ENCODE measurements at regions not wholly inside any gene's neighbourhood (a gene's known extent, or its start where the extent isn't known, plus 50 kb on each side); places are given as distances from the start of the nearest gene placed in this dataset.

DNA sequence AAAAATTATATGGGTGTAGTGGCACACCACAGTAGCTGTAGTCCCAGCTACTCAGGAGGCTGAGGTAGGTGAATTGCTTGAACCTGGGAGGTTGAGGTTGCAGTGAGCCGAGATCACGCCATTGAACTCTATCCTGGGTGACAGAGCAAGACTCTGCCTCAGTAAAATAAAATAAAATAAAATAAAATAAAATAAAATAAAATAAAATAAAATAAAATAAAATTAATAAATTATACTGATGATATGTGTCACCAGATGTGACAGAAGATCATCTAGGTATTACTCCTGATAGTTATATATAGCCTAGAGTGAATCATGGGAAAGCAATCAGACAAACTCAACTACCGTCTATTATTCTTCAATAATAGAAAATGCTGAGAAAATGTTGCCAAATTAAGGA is 972.5 kb downstream of the MRPL39 start:
- TF ChIP-seq ZNF544 (tag by site-specific recombination; IDR thresholded peaks at IDR 0.05) (no peak), ZNF623 (tag by site-specific recombination; IDR thresholded peaks at IDR 0.05) (no peak), ZNF658 (tag by site-specific recombination; IDR thresholded peaks at IDR 0.05) (no peak), ZNF501 (tag by site-specific recombination; IDR thresholded peaks at IDR 0.05) (no peak), ZNF510 (tag by site-specific recombination; IDR thresholded peaks at IDR 0.05; ENCODE audit: insufficient replicate concordance) (no peak), GLI4 (tag by site-specific recombination; IDR thresholded peaks at IDR 0.05) (no peak), TCF7L2 (IDR thresholded peaks at IDR 0.05; ENCODE audit: borderline replicate concordance, low read depth, low read length) (no peak), KLF9 (tag by site-specific recombination; IDR thresholded peaks at IDR 0.05; ENCODE audit: low read depth) (no peak), ZNF155 (tag by site-specific recombination; IDR thresholded peaks at IDR 0.05) (no peak), FEZF1 (tag by site-specific recombination; IDR thresholded peaks at IDR 0.05) (no peak), ZNF791 (tag by site-specific recombination; IDR thresholded peaks at IDR 0.05) (no peak), ZNF426 (tag by site-specific recombination; IDR thresholded peaks at IDR 0.05) (no peak), ZNF174 (tag by site-specific recombination; IDR thresholded peaks at IDR 0.05) (no peak)
- TF ChIP-seq, protein P1, sequence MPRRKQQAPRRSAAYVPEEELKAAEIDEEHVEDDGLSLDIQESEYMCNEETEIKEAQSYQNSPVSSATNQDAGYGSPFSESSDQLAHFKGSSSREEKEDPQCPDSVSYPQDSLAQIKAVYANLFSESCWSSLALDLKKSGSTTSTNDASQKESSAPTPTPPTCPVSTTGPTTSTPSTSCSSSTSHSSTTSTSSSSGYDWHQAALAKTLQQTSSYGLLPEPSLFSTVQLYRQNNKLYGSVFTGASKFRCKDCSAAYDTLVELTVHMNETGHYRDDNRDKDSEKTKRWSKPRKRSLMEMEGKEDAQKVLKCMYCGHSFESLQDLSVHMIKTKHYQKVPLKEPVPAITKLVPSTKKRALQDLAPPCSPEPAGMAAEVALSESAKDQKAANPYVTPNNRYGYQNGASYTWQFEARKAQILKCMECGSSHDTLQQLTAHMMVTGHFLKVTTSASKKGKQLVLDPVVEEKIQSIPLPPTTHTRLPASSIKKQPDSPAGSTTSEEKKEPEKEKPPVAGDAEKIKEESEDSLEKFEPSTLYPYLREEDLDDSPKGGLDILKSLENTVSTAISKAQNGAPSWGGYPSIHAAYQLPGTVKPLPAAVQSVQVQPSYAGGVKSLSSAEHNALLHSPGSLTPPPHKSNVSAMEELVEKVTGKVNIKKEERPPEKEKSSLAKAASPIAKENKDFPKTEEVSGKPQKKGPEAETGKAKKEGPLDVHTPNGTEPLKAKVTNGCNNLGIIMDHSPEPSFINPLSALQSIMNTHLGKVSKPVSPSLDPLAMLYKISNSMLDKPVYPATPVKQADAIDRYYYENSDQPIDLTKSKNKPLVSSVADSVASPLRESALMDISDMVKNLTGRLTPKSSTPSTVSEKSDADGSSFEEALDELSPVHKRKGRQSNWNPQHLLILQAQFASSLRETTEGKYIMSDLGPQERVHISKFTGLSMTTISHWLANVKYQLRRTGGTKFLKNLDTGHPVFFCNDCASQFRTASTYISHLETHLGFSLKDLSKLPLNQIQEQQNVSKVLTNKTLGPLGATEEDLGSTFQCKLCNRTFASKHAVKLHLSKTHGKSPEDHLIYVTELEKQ (tag by site-specific recombination; IDR thresholded peaks at IDR 0.05; ENCODE audit: borderline replicate concordance), result no peak
- TF ChIP-seq, protein P2, sequence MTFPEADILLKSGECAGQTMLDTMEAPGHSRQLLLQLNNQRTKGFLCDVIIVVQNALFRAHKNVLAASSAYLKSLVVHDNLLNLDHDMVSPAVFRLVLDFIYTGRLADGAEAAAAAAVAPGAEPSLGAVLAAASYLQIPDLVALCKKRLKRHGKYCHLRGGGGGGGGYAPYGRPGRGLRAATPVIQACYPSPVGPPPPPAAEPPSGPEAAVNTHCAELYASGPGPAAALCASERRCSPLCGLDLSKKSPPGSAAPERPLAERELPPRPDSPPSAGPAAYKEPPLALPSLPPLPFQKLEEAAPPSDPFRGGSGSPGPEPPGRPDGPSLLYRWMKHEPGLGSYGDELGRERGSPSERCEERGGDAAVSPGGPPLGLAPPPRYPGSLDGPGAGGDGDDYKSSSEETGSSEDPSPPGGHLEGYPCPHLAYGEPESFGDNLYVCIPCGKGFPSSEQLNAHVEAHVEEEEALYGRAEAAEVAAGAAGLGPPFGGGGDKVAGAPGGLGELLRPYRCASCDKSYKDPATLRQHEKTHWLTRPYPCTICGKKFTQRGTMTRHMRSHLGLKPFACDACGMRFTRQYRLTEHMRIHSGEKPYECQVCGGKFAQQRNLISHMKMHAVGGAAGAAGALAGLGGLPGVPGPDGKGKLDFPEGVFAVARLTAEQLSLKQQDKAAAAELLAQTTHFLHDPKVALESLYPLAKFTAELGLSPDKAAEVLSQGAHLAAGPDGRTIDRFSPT (tag by site-specific recombination; IDR thresholded peaks at IDR 0.05), result no peak
- TF ChIP-seq, protein P3, sequence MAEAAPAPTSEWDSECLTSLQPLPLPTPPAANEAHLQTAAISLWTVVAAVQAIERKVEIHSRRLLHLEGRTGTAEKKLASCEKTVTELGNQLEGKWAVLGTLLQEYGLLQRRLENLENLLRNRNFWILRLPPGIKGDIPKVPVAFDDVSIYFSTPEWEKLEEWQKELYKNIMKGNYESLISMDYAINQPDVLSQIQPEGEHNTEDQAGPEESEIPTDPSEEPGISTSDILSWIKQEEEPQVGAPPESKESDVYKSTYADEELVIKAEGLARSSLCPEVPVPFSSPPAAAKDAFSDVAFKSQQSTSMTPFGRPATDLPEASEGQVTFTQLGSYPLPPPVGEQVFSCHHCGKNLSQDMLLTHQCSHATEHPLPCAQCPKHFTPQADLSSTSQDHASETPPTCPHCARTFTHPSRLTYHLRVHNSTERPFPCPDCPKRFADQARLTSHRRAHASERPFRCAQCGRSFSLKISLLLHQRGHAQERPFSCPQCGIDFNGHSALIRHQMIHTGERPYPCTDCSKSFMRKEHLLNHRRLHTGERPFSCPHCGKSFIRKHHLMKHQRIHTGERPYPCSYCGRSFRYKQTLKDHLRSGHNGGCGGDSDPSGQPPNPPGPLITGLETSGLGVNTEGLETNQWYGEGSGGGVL (tag by site-specific recombination; IDR thresholded peaks at IDR 0.05), result no peak
- TF ChIP-seq, protein P4, sequence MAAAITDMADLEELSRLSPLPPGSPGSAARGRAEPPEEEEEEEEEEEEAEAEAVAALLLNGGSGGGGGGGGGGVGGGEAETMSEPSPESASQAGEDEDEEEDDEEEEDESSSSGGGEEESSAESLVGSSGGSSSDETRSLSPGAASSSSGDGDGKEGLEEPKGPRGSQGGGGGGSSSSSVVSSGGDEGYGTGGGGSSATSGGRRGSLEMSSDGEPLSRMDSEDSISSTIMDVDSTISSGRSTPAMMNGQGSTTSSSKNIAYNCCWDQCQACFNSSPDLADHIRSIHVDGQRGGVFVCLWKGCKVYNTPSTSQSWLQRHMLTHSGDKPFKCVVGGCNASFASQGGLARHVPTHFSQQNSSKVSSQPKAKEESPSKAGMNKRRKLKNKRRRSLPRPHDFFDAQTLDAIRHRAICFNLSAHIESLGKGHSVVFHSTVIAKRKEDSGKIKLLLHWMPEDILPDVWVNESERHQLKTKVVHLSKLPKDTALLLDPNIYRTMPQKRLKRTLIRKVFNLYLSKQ (tag by site-specific recombination; IDR thresholded peaks at IDR 0.05; ENCODE audit: borderline replicate concordance), result no peak
- TF ChIP-seq, protein P5, sequence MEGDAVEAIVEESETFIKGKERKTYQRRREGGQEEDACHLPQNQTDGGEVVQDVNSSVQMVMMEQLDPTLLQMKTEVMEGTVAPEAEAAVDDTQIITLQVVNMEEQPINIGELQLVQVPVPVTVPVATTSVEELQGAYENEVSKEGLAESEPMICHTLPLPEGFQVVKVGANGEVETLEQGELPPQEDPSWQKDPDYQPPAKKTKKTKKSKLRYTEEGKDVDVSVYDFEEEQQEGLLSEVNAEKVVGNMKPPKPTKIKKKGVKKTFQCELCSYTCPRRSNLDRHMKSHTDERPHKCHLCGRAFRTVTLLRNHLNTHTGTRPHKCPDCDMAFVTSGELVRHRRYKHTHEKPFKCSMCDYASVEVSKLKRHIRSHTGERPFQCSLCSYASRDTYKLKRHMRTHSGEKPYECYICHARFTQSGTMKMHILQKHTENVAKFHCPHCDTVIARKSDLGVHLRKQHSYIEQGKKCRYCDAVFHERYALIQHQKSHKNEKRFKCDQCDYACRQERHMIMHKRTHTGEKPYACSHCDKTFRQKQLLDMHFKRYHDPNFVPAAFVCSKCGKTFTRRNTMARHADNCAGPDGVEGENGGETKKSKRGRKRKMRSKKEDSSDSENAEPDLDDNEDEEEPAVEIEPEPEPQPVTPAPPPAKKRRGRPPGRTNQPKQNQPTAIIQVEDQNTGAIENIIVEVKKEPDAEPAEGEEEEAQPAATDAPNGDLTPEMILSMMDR (tag by site-specific recombination; IDR thresholded peaks at IDR 0.05), result no peak
- Histone ChIP-seq H3K27ac (ENCODE audit: extremely low read depth, low read depth, low read length) (no peak overlapping the region), H3K4me1 (ENCODE audit: control insufficient read depth, insufficient read depth, low read length) (no peaks in the 10 kb centered on the region), H3K36me3 (ENCODE audit: control insufficient read depth in 2 of 2, insufficient read depth in 1 of 2, low read length in 2 of 2) (no peaks in the 10 kb centered on the region), H3K4me3 (ENCODE audit: low read depth, low read length) (no peak overlapping the region), H3K9me3 (ENCODE audit: control insufficient read depth, insufficient read depth, low read depth, low read length) (no peaks in the 10 kb centered on the region)
- CTCF ChIA-PET, result no interaction called here
- POLR2A ChIA-PET, result no interaction called here

Data from HEK293 (cell line).